Tibial nerve (tissue), 4 donors: ENCODE measurements at regions not wholly inside any gene's neighbourhood (a gene's known extent, or its start where the extent isn't known, plus 50 kb on each side); places are given as distances from the start of the nearest gene placed in this dataset.

ENCODE experiments used
- DNase-seq, 2 donors: peaks; one replicate each; pipeline ENCODE4 v3.0.0-alpha.2; 2019; ENCODE audit warnings: low spot score in 2 of 2
- H3K27ac ChIP-seq, 4 donors: fragments of 200-600 bp; sonication (generic) in 3 of 4; one replicate each; pipeline ENCODE4 v1.5.1; 2017 to 2019; ENCODE audit warnings: mild to moderate bottlenecking in 1 of 4
- H3K27me3 ChIP-seq, 2 donors: fragments of 200-600 bp; sonication (generic) in 1 of 2; one replicate each; pipeline versions ENCODE4 v1.5.1 to v1.6.0; 2017 to 2019
- H3K36me3 ChIP-seq, 3 donors: fragments of 200-600 bp; sonication (generic); one replicate each; pipeline ENCODE4 v1.5.1; 2018 to 2019
- H3K4me1 ChIP-seq, 4 donors: fragments of 200-600 bp; sonication (generic) in 3 of 4; one replicate each; pipeline ENCODE4 v1.5.1; 2017 to 2019
- H3K4me3 ChIP-seq, 4 donors: fragments of 200-600 bp; sonication (generic) in 3 of 4; one replicate each; pipeline ENCODE4 v1.5.1; 2017 to 2019; ENCODE audit warnings: mild to moderate bottlenecking in 1 of 4, moderate library complexity in 1 of 4
- H3K9me3 ChIP-seq, 4 donors: fragments of 200-600 bp; sonication (generic) in 3 of 4; one replicate each; pipeline ENCODE4 v1.5.1; 2017 to 2019
- EP300 ChIP-seq, 2 donors: sonication (generic); formaldehyde crosslinking; IDR thresholded peaks; one replicate each; pipeline ENCODE4 v1.6.1; 2017; ENCODE audit warnings: antibody characterized with exemption in 2 of 2, mild to moderate bottlenecking in 1 of 2
- POLR2A ChIP-seq, 2 donors: fragments of 450-650 bp; IDR thresholded peaks; one replicate each; pipeline ENCODE4 v1.6.1; 2017; ENCODE audit warnings: antibody characterized with exemption in 2 of 2, mild to moderate bottlenecking in 2 of 2, moderate library complexity in 2 of 2
- WGBS, 2 donors: methylation state at CpG; one replicate each; pipeline ENCODE4 v1.1.5; 2018; 5-methylcytosine and 5-hydroxymethylcytosine counted together
- TF ChIP-seq, protein P1 (sequence below), 5 experiments: fragments of 200-600 bp in 3 of 5; fragments of 450-650 bp in 2 of 5; sonication (generic) in 3 of 5; IDR thresholded peaks; one replicate each; pipeline ENCODE4 v1.5.1; 2016 to 2019; ENCODE audit warnings: antibody characterized with exemption in 5 of 5, mild to moderate bottlenecking in 3 of 5, moderate library complexity in 2 of 5

DNA sequence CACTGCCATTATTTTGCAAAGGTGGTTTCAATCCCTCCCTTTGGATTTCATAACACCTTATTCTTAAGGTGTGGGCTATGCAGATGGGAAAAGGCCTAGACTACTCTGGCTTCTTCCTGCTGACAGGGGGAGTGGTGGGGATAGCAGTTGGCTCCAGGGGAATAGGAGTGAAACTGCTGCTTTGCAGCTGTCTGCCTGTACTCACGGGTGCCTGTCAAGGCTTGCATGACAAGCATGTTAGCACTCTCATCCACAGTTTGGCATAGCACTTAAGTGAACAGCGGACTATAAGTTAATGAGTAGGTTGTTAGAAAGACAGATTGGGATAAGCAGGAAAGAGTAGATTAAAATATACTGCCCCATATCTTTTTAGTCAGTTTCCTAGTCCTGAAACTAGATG is 287.5 kb upstream of the DAB1 start:
- 70 to 82% methylated on average over 2 of the region's 2 CpGs for WGBS, 2 donors
- Histone ChIP-seq H3K4me3 (no peak overlapping the region), H3K36me3 (no peaks in the 10 kb centered on the region), H3K27me3 (no peaks in the 10 kb centered on the region), H3K4me1 (no peaks in the 10 kb centered on the region), H3K9me3 (peaks cover 0 to 4% (median 0%) of the 10 kb centered on the region in 4 donors), H3K27ac (no peak overlapping the region)
- no peak for TF ChIP-seq EP300 (IDR thresholded peaks at IDR 0.05)
- TF ChIP-seq, protein P1, sequence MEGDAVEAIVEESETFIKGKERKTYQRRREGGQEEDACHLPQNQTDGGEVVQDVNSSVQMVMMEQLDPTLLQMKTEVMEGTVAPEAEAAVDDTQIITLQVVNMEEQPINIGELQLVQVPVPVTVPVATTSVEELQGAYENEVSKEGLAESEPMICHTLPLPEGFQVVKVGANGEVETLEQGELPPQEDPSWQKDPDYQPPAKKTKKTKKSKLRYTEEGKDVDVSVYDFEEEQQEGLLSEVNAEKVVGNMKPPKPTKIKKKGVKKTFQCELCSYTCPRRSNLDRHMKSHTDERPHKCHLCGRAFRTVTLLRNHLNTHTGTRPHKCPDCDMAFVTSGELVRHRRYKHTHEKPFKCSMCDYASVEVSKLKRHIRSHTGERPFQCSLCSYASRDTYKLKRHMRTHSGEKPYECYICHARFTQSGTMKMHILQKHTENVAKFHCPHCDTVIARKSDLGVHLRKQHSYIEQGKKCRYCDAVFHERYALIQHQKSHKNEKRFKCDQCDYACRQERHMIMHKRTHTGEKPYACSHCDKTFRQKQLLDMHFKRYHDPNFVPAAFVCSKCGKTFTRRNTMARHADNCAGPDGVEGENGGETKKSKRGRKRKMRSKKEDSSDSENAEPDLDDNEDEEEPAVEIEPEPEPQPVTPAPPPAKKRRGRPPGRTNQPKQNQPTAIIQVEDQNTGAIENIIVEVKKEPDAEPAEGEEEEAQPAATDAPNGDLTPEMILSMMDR (IDR thresholded peaks at IDR 0.05), result no peak
- no peak for DNase-seq

DNA sequence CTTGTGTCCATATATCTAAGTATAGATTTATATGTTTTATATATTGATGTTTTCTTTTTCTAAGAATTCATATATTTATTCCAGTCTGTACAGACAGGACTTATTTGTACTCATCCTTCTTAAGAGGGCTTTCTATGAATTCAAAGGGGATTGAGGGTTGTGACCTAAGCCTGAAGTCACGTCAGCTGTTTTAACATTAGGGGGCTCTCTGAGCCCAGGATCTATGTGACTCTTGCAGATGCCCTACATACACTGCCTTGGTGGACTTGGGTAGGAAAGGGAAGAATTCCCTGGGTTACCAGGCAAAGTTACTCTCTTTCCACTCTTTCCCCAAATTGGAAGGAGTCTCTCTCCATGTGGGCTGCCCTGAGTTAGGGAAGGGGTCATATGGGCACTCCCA is 283.8 kb upstream of the DAB1 start:
- TF ChIP-seq, protein P1 (IDR thresholded peaks at IDR 0.05), result no peak
- TF ChIP-seq EP300 (IDR thresholded peaks at IDR 0.05), result no peak
- TF ChIP-seq POLR2A (IDR thresholded peaks at IDR 0.05), result no peak
- Histone ChIP-seq H3K27me3 (no peaks in the 10 kb centered on the region), H3K9me3 (peaks cover 0 to 4% (median 0%) of the 10 kb centered on the region in 4 donors), H3K4me3 (no peak overlapping the region), H3K27ac (no peak overlapping the region), H3K4me1 (no peaks in the 10 kb centered on the region), H3K36me3 (no peaks in the 10 kb centered on the region)
- no peak for DNase-seq
- 73 to 93% methylated on average over 1 of the region's 1 CpG for WGBS, 2 donors

DNA sequence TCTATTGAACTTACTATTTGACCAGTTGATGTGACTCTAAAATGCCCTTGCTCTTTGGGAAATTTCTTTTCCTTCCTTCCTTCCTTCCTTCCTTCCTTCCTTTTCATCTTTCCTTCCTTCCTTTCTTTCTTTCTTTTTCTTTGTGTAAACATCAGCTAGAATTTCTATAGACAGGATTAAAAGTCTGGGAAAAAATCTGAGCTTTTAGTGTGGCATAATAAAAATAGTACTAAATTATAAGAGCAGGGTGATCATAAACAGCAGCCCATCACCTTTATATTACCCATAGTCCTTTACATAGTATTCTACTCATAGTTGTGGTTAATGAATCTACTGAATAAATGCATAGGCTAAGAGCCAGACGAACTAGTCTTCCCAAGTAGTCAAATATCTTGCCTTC is 281.0 kb upstream of the DAB1 start:
- Histone ChIP-seq H3K9me3 (peaks cover 0 to 4% (median 0%) of the 10 kb centered on the region in 4 donors), H3K27ac (no peak overlapping the region), H3K4me3 (no peak overlapping the region), H3K36me3 (no peaks in the 10 kb centered on the region), H3K27me3 (no peaks in the 10 kb centered on the region), H3K4me1 (no peaks in the 10 kb centered on the region)
- WGBS, 2 donors, result 56 to 59% methylated on average over 1 of the region's 1 CpG
- no peak for TF ChIP-seq EP300 (IDR thresholded peaks at IDR 0.05)
- TF ChIP-seq POLR2A (IDR thresholded peaks at IDR 0.05), result no peak
- TF ChIP-seq, protein P1 (IDR thresholded peaks at IDR 0.05), result no peak
- DNase-seq, result no peak

DNA sequence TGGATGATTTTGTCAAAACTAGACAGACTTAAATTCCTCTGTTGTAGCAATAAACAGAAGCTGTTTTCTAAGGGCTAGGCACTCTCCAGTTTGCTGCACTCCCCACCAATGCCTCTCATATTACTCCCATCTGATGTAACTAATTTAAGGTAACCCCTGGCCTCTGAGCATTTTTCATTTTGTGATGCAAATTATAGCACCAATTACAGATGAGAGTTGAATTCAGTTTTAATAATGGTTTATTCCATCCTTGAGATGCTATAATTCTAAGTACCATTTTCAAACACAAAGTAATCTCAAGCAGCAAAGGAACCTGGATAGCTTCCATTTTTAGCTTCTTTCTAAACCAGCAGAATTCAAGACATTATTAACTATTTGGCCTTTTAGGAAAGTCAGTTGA is 280.4 kb upstream of the DAB1 start:
- Histone ChIP-seq H3K4me1 (no peaks in the 10 kb centered on the region), H3K27me3 (no peaks in the 10 kb centered on the region), H3K4me3 (no peak overlapping the region), H3K36me3 (no peaks in the 10 kb centered on the region), H3K9me3 (peaks cover 0 to 4% (median 0%) of the 10 kb centered on the region in 4 donors), H3K27ac (no peak overlapping the region)
- TF ChIP-seq POLR2A (IDR thresholded peaks at IDR 0.05) (no peak), EP300 (IDR thresholded peaks at IDR 0.05) (no peak)
- TF ChIP-seq, protein P1 (IDR thresholded peaks at IDR 0.05), result no peak
- DNase-seq, result no peak

DNA sequence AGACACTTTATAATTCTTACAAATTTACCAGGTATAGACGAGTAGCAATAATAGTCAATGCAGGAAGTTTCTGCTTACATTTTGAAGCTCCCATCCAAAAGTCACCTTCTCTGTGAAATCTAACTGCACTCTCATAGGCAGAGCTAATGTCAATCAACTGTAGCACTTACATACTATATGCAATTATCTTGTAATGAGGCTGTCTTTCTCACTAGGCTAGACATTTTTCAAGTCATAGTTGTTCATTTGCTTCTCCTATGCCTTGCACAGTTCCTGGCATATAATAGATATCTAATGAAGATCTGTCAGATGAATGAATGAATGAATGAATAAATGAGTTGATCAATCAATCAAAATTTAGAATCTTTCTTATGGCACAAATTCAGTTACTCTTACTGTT is 273.0 kb upstream of the DAB1 start:
- peaks cover 0 to 18% (median 0%) of the 10 kb centered on the region in 4 donors for H3K9me3 ChIP-seq
- H3K27me3 ChIP-seq, result no peaks in the 10 kb centered on the region
- H3K36me3 ChIP-seq, result no peaks in the 10 kb centered on the region
- no peak for DNase-seq
- H3K4me1 ChIP-seq, result no peaks in the 10 kb centered on the region
- no peak overlapping the region for H3K27ac ChIP-seq
- H3K4me3 ChIP-seq, result no peak overlapping the region
- TF ChIP-seq, protein P1 (IDR thresholded peaks at IDR 0.05), result no peak
- no peak for TF ChIP-seq EP300 (IDR thresholded peaks at IDR 0.05)
- TF ChIP-seq POLR2A (IDR thresholded peaks at IDR 0.05), result no peak
- WGBS, 2 donors, result 81 to 92% methylated on average over 1 of the region's 1 CpG
